B cell (primary cell): ENCODE measurements at regions not wholly inside any gene's neighbourhood (a gene's known extent, or its start where the extent isn't known, plus 50 kb on each side); places are given as distances from the start of the nearest gene placed in this dataset.

Experiments used
- ATAC-seq: fragments of 200-7000 bp; cut with Tn5 transposase; one replicate; pipeline ENCODE4 v1.10.0; 2021; ENCODE audit warnings: low read depth, mild to moderate bottlenecking, moderate number of reproducible peaks, moderate library complexity
- CTCF ChIA-PET: fragments of 350-600 bp; sonication (Branson Sonifier 250); formaldehyde crosslinking; loops from one replicate; lab custom pipeline; 2021; ENCODE audit warnings: antibody characterized with exemption, inconsistent platforms; lab: Charles Lee
- POLR2A ChIA-PET: fragments of 350-600 bp; sonication (Branson Sonifier 250); formaldehyde crosslinking; loops from one replicate; lab custom pipeline; 2021; ENCODE audit warnings: antibody characterized with exemption; lab: Charles Lee
- DNase-seq: peaks from one replicate; pipeline ENCODE4 v3.0.0; 2013
- H2AFZ ChIP-seq: 2 replicates; pipeline ENCODE4 v1.6.1; 2012; ENCODE audit warnings: mild to moderate bottlenecking, low read depth, low read length; ENCODE audit not compliant: insufficient read depth, poor library complexity, severe bottlenecking
- H3K27ac ChIP-seq, 2 donors: 1 replicate in 1 of 2; 2 replicates in 1 of 2; pipeline ENCODE4 v1.5.1; 2012 to 2013; ENCODE audit warnings: low read length in 2 of 2, mild to moderate bottlenecking in 2 of 2, moderate library complexity in 1 of 2
- H3K27me3 ChIP-seq, 4 experiments: fragments of 200-600 bp in 1 of 4; sonication (generic) in 1 of 4; replicated peaks in 1 of 4; 1 replicate in 2 of 4; 2 replicates in 2 of 4; pipeline versions ENCODE4 v1.6.1 to v1.7.0; 2013 to 2016; ENCODE audit warnings: low read length in 3 of 4, mild to moderate bottlenecking in 2 of 4, mixed read lengths in 1 of 4, moderate library complexity in 1 of 4; ENCODE audit not compliant: insufficient read depth in 4 of 4, control insufficient read depth in 3 of 4; ENCODE audit errors: control extremely low read depth in 1 of 4
- H3K36me3 ChIP-seq, 2 experiments: replicated peaks in 1 of 2; 1 replicate in 1 of 2; 2 replicates in 1 of 2; pipeline versions ENCODE4 v1.6.1 to v1.7.1; 2013; ENCODE audit warnings: low read length in 1 of 2; ENCODE audit not compliant: insufficient read depth in 2 of 2, control insufficient read depth in 1 of 2; ENCODE audit errors: control extremely low read depth in 1 of 2, extremely low read depth in 1 of 2
- H3K4me1 ChIP-seq, 2 donors: fragments of 200-600 bp in 1 of 2; sonication (generic) in 1 of 2; 1 replicate in 1 of 2; 2 replicates in 1 of 2; pipeline versions ENCODE4 v1.5.1 to v1.6.1; 2013 to 2017; ENCODE audit warnings: low read length in 2 of 2; ENCODE audit not compliant: control insufficient read depth in 2 of 2, insufficient read depth in 2 of 2
- H3K4me2 ChIP-seq: replicated peaks from 2 replicates; pipeline ENCODE3; 2012; ENCODE audit warnings: mild to moderate bottlenecking, low read depth, low read length; ENCODE audit not compliant: poor library complexity, severe bottlenecking
- H3K4me3 ChIP-seq, 5 experiments: fragments of 200-600 bp in 1 of 5; sonication (generic) in 1 of 5; 1 replicate in 3 of 5; 2 replicates in 2 of 5; pipeline versions ENCODE4 v1.5.1 to v1.7.0; 2011 to 2016; ENCODE audit warnings: low read length in 4 of 5, mild to moderate bottlenecking in 4 of 5, low read depth in 2 of 5, control low read depth in 1 of 5, moderate library complexity in 1 of 5; ENCODE audit not compliant: insufficient read depth in 1 of 5; ENCODE audit errors: control extremely low read depth in 1 of 5, extremely low read depth in 1 of 5
- H3K79me2 ChIP-seq: fragments of 200-600 bp; sonication (generic); one replicate; pipeline ENCODE4 v1.6.0; 2016; ENCODE audit warnings: low read length; ENCODE audit not compliant: control insufficient read depth, insufficient read depth
- H3K9ac ChIP-seq: fragments of 200-600 bp; sonication (generic); 2 replicates; pipeline ENCODE4 v1.6.1; 2017; ENCODE audit warnings: mild to moderate bottlenecking, low read length, moderate library complexity
- H3K9me3 ChIP-seq, 3 donors: one replicate each; pipeline versions ENCODE4 v1.6.1 to v1.7.1; 2013; ENCODE audit warnings: low read length in 2 of 3; ENCODE audit not compliant: control insufficient read depth in 2 of 3, insufficient read depth in 1 of 3; ENCODE audit errors: control extremely low read depth in 1 of 3
- H4K20me1 ChIP-seq: 2 replicates; pipeline ENCODE4 v1.6.0; 2012; ENCODE audit warnings: mild to moderate bottlenecking, low read length; ENCODE audit not compliant: insufficient read depth, control insufficient read depth, poor library complexity, severe bottlenecking
- H3K27ac Mint-ChIP-seq: one replicate; pipeline ENCODE4 v1.8.0; 2021; ENCODE audit warnings: mixed read lengths
- H3K27me3 Mint-ChIP-seq: one replicate; pipeline ENCODE4 v1.8.0; 2021; ENCODE audit warnings: mixed read lengths
- H3K4me1 Mint-ChIP-seq: one replicate; pipeline ENCODE4 v1.8.0; 2021; ENCODE audit warnings: mixed read lengths
- H3K4me3 Mint-ChIP-seq: one replicate; pipeline ENCODE4 v1.8.0; 2021; ENCODE audit warnings: mixed read lengths
- H3K9me3 Mint-ChIP-seq: one replicate; pipeline ENCODE4 v1.8.0; 2022; ENCODE audit warnings: mixed read lengths; ENCODE audit not compliant: insufficient read depth
- CTCF ChIP-seq: fragments of 200-600 bp; IDR thresholded peaks from one replicate; pipeline ENCODE4 v1.8.0; 2022; ENCODE audit warnings: antibody characterized with exemption, mild to moderate bottlenecking
- EZH2 ChIP-seq: IDR thresholded peaks from 2 replicates; pipeline ENCODE4 v1.6.1; 2012; ENCODE audit warnings: borderline replicate concordance, low read depth, mild to moderate bottlenecking, moderate library complexity, low read length; ENCODE audit not compliant: insufficient read depth, poor library complexity, severe bottlenecking
- WGBS: methylation state at CpG from one replicate; pipeline ENCODE4 v1.1.5; 2013; ENCODE audit warnings: missing lambda C conversion rate; ENCODE audit not compliant: insufficient coverage; 5-methylcytosine and 5-hydroxymethylcytosine counted together
- intact Hi-C: fragments of 100-400 bp; cut with micrococcal nuclease; formaldehyde crosslinking; loops from one replicate; pipeline ENCODE4 v1.10.0; 2022

DNA sequence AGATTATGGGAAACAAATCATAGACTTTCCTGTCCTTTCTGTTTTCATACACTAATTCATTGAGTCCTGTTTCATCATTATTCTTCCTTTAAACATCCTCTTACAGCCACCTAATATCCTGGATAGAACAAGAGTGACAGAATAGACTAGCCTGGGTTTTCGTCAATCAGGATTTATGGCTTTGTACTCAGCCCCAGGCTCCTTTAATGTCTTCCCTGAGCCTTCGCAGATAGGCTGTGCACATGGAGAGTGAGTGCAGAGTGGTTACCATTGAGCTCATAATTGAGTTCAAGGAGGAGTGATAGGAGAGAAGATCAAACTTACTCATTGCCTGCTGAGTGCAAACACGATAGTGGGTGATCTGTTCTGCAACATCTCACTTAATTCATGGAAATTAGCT, 304.9 kb downstream of the TDRD3 start:
- Histone ChIP-seq H3K4me2 (no peak overlapping the region), H3K4me3 (no peak overlapping the region), H4K20me1 (no peaks in the 10 kb centered on the region), H3K9me3 (no peaks in the 10 kb centered on the region), H3K79me2 (no peaks in the 10 kb centered on the region), H3K9ac (no peak overlapping the region), H3K36me3 (no peaks in the 10 kb centered on the region), H3K4me1 (no peaks in the 10 kb centered on the region), H3K27me3 (no peaks in the 10 kb centered on the region), H3K27ac (no peak overlapping the region), H2AFZ (no peak overlapping the region)
- DNase-seq (no peak), ATAC-seq (no peak)
- Mint-ChIP-seq H3K27me3 (no peaks in the 10 kb centered on the region), H3K27ac (no peak overlapping the region), H3K9me3 (no peaks in the 10 kb centered on the region), H3K4me1 (no peaks in the 10 kb centered on the region), H3K4me3 (no peak overlapping the region)
- ChIA-PET POLR2A (no interaction called here), CTCF (no interaction called here)
- TF ChIP-seq CTCF: no peak
- no peak for TF ChIP-seq EZH2
- WGBS: 80% methylated on average over 2 of the region's 3 CpGs
- intact Hi-C loops: no loop called here

DNA sequence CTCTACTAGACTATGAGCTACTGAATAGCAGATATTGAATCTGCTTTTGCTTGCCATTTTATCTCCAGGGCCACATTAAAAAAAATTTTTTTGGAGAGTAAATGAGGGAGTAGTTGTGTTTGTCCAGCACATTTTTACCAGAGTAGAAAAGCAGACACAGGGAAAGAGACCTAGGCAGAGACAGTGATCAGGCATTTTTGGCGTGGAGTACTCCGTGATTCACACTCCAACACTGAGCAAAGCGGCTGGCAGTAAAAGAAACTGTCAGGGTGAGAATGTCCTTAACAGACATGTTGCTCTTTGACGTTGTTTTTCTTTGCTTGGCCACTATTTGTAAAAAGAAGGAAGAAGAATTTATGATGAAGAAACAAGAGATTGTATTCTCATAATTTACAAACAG, 304.0 kb downstream of the TDRD3 start:
- Mint-ChIP-seq H3K4me1 (no peaks in the 10 kb centered on the region), H3K9me3 (no peaks in the 10 kb centered on the region), H3K27ac (no peak overlapping the region), H3K27me3 (no peaks in the 10 kb centered on the region), H3K4me3 (no peak overlapping the region)
- intact Hi-C loops: no loop called here
- Histone ChIP-seq H3K4me3 (no peak overlapping the region), H3K79me2 (no peaks in the 10 kb centered on the region), H3K36me3 (no peaks in the 10 kb centered on the region), H3K4me2 (no peak overlapping the region), H3K9me3 (no peaks in the 10 kb centered on the region), H3K27ac (no peak overlapping the region), H2AFZ (no peak overlapping the region), H3K27me3 (no peaks in the 10 kb centered on the region), H4K20me1 (no peaks in the 10 kb centered on the region), H3K9ac (no peak overlapping the region), H3K4me1 (no peaks in the 10 kb centered on the region)
- DNase-seq (no peak), ATAC-seq (no peak)
- ChIA-PET CTCF (no interaction called here), POLR2A (no interaction called here)
- no peak for TF ChIP-seq EZH2
- TF ChIP-seq CTCF: no peak
- 94% methylated on average over 3 of the region's 4 CpGs for WGBS
